Suprapubic skin (tissue), 4 donors: ENCODE measurements at regions not wholly inside any gene's neighbourhood (a gene's known extent, or its start where the extent isn't known, plus 50 kb on each side); places are given as distances from the start of the nearest gene placed in this dataset.
A peak's percentile ranks its signal among the peaks of the same experiment; 100 is the strongest.

Source experiments
- DNase-seq, 2 donors: peaks; one replicate each; pipeline ENCODE4 v3.0.0-alpha.2; 2019; ENCODE audit warnings: low spot score in 2 of 2
- H3K27ac ChIP-seq: fragments of 200-600 bp; sonication (generic); one replicate; pipeline ENCODE4 v1.5.1; 2019
- H3K27me3 ChIP-seq: fragments of 200-600 bp; sonication (generic); one replicate; pipeline ENCODE4 v1.5.1; 2019
- H3K36me3 ChIP-seq: fragments of 200-600 bp; sonication (generic); one replicate; pipeline ENCODE4 v1.5.1; 2019
- H3K4me1 ChIP-seq: fragments of 200-600 bp; sonication (generic); one replicate; pipeline ENCODE4 v1.5.1; 2019
- H3K4me3 ChIP-seq: fragments of 200-600 bp; sonication (generic); one replicate; pipeline ENCODE4 v1.5.1; 2019; ENCODE audit warnings: mild to moderate bottlenecking
- H3K9me3 ChIP-seq: fragments of 200-600 bp; sonication (generic); one replicate; pipeline ENCODE4 v1.5.1; 2019
- EP300 ChIP-seq: sonication (generic); formaldehyde crosslinking; IDR thresholded peaks from one replicate; pipeline ENCODE4 v1.6.1; 2017; ENCODE audit warnings: antibody characterized with exemption
- POLR2A ChIP-seq, 2 donors: fragments of 450-650 bp; IDR thresholded peaks; one replicate each; pipeline ENCODE4 v1.6.1; 2017; ENCODE audit warnings: antibody characterized with exemption in 2 of 2, mild to moderate bottlenecking in 2 of 2, moderate library complexity in 2 of 2
- POLR2AphosphoS5 ChIP-seq, 3 donors: sonication (generic); formaldehyde crosslinking; IDR thresholded peaks; one replicate each; pipeline ENCODE4 v1.6.1; 2017; ENCODE audit warnings: antibody characterized with exemption in 3 of 3
- WGBS: methylation state at CpG from one replicate; pipeline ENCODE4 v1.1.5; 2018; 5-methylcytosine and 5-hydroxymethylcytosine counted together
- TF ChIP-seq, protein P1 (sequence below), 2 donors: fragments of 200-600 bp in 1 of 2; fragments of 450-650 bp in 1 of 2; sonication (generic) in 1 of 2; IDR thresholded peaks; one replicate each; pipeline ENCODE4 v1.5.1; 2016 to 2019; ENCODE audit warnings: antibody characterized with exemption in 2 of 2, mild to moderate bottlenecking in 1 of 2, moderate library complexity in 1 of 2

DNA sequence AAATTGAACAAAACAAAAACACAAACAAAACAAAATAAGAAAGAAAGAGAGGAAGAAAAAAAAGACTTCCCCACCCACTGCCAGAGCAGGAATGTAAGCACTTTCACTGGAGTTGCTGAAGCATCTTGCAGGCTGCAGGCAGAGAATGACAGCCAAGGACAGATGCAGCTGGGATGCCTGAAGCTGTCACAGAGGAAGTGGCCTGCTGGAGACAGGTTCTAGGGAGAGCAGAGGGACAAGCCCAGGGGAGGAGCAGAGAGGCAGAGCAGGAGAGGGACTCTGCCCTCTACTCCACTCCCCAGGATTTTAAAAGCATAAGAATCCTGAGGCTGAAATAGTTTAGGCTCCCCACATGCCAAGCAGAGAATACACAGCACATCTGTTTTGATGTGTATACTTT, 326.2 kb downstream of the TUSC7 start:
- Histone ChIP-seq H3K27ac (peak overlapping the region; percentile 60), H3K27me3 (no peaks in the 10 kb centered on the region), H3K9me3 (no peaks in the 10 kb centered on the region), H3K36me3 (no peaks in the 10 kb centered on the region), H3K4me3 (no peak overlapping the region), H3K4me1 (peaks cover 7% of the 10 kb centered on the region)
- TF ChIP-seq, protein P1, sequence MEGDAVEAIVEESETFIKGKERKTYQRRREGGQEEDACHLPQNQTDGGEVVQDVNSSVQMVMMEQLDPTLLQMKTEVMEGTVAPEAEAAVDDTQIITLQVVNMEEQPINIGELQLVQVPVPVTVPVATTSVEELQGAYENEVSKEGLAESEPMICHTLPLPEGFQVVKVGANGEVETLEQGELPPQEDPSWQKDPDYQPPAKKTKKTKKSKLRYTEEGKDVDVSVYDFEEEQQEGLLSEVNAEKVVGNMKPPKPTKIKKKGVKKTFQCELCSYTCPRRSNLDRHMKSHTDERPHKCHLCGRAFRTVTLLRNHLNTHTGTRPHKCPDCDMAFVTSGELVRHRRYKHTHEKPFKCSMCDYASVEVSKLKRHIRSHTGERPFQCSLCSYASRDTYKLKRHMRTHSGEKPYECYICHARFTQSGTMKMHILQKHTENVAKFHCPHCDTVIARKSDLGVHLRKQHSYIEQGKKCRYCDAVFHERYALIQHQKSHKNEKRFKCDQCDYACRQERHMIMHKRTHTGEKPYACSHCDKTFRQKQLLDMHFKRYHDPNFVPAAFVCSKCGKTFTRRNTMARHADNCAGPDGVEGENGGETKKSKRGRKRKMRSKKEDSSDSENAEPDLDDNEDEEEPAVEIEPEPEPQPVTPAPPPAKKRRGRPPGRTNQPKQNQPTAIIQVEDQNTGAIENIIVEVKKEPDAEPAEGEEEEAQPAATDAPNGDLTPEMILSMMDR (IDR thresholded peaks at IDR 0.05): no peak
- TF ChIP-seq POLR2AphosphoS5 (IDR thresholded peaks at IDR 0.05): no peak
- TF ChIP-seq POLR2A (IDR thresholded peaks at IDR 0.05): no peak
- TF ChIP-seq EP300: no peak
- DNase-seq: no peak

DNA sequence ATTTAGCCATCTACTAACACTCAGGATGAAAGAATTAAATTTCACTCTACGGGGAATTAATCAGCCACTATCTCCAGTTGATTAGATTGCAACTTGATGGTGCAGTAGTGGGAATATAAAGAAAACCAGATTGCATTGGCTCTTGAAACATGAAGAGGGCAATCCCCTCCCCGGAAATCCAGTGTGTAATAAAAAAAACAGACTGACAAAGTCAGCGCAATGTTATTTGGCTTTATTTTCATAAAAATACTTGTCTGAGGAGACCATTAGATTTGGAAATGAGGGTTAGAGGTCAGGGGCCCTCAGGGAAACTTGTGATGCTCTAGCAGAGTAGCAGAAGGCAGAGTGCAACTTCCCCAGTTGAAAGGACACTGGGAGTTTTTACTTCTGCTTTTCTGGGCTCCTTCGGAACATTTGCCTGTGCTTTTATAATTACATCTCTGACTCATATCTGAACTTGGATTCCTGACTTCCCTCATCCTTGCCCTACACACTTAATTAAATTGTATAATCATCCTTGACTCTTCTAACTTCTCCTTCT, 326.8 kb downstream of the TUSC7 start:
- H3K27me3 ChIP-seq: no peaks in the 10 kb centered on the region
- peak overlapping the region; percentile 60 for H3K27ac ChIP-seq
- no peaks in the 10 kb centered on the region for H3K36me3 ChIP-seq
- 33% methylated on average over 4 of the region's 4 CpGs for WGBS
- H3K9me3 ChIP-seq: no peaks in the 10 kb centered on the region
- H3K4me3 ChIP-seq: no peak overlapping the region
- peaks cover 7% of the 10 kb centered on the region for H3K4me1 ChIP-seq
- TF ChIP-seq POLR2AphosphoS5 (IDR thresholded peaks at IDR 0.05): no peak
- no peak for TF ChIP-seq POLR2A (IDR thresholded peaks at IDR 0.05)
- TF ChIP-seq, protein P1 (IDR thresholded peaks at IDR 0.05): no peak
- no peak for TF ChIP-seq EP300
- DNase-seq: no peak

DNA sequence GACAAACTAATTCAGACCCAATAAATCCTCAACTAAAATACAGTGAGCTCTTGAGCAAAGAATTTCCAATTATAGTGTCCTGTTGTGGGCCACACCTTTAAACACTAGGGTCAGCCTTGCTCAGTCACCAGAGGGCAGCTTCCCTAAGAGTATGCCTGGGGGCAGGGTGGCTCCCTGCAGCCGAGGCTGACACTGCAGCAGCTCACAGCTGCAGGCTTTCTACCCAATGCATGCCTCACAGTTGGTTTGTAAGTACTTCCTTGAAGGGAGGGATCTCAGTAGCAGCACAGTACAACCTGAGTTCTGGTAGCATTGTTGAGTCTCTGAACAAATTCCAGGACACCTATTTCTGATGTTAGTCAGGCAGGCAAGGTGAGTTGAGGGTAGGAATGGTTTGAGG, 335.6 kb downstream of the TUSC7 start:
- no peaks in the 10 kb centered on the region for H3K36me3 ChIP-seq
- no peak for TF ChIP-seq POLR2A (IDR thresholded peaks at IDR 0.05)
- TF ChIP-seq, protein P1 (IDR thresholded peaks at IDR 0.05): no peak
- TF ChIP-seq EP300: no peak
- no peak for TF ChIP-seq POLR2AphosphoS5 (IDR thresholded peaks at IDR 0.05)
- WGBS: 11% methylated on average over 1 of the region's 1 CpG
- no peak overlapping the region for H3K4me3 ChIP-seq
- H3K27me3 ChIP-seq: no peaks in the 10 kb centered on the region
- H3K27ac ChIP-seq: no peak overlapping the region
- H3K9me3 ChIP-seq: no peaks in the 10 kb centered on the region
- H3K4me1 ChIP-seq: no peaks in the 10 kb centered on the region
- DNase-seq: no peak

DNA sequence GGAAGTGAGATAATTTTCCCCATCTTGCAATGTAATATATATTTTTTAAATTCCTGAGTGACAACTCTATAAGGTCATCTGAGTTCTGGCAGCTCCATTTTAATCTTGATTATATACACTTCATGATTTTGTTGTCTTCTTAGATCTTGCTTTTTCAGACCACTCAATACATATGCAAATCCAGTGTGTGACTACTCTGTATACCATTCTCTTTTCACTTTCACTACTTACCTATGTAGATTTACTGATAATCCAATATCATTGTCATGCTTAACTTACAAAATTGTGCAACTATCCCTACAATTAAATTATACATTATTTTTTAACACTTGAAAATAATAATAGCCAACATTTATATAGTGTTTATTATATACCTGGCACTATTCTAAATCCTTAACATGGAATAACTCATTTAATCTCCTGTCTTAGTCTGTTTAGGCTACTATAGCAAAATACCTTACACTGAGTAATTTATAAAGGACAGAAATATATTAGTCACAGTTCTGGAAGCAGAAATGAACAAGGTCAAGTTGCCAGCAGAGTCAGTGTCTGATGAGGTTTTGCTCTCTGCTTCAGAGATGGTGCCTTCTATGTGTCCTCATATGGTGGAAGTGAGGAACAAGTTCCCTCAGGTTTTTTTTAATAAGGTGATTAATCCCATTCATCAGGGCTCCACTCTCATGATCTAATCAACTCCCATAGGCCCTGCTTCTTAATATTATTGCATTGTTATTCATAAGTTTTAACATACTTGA, 338.5 kb downstream of the TUSC7 start:
- Histone ChIP-seq H3K4me1 (no peaks in the 10 kb centered on the region), H3K27me3 (no peaks in the 10 kb centered on the region), H3K36me3 (no peaks in the 10 kb centered on the region), H3K27ac (no peak overlapping the region), H3K9me3 (no peaks in the 10 kb centered on the region), H3K4me3 (no peak overlapping the region)
- TF ChIP-seq POLR2A (IDR thresholded peaks at IDR 0.05): no peak
- TF ChIP-seq POLR2AphosphoS5 (IDR thresholded peaks at IDR 0.05): no peak
- no peak for TF ChIP-seq EP300
- TF ChIP-seq, protein P1 (IDR thresholded peaks at IDR 0.05): no peak
- no peak for DNase-seq

DNA sequence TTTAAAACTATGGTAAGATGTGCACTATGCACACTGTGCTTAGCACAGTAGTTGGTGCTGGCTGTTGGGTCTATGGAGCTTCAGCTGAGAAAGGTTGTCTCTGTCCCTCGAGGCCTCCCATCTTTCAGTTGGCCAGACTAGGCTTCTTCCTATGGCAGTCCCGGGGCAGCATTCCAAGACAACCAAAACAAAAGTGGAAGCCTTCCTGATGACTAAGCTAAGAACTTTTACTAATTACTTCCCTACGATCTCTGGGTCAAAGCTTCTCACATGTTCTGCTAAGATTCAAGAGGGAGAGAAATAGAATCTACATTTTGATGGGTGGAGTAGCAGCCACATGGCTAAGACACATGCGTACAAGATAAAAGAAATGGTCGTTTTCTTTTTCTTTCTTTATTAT, 342.8 kb downstream of the TUSC7 start:
- no peak for DNase-seq
- Histone ChIP-seq H3K4me3 (no peak overlapping the region), H3K4me1 (no peaks in the 10 kb centered on the region), H3K27ac (no peak overlapping the region), H3K27me3 (no peaks in the 10 kb centered on the region), H3K36me3 (no peaks in the 10 kb centered on the region), H3K9me3 (no peaks in the 10 kb centered on the region)
- TF ChIP-seq POLR2A (IDR thresholded peaks at IDR 0.05): no peak
- no peak for TF ChIP-seq EP300
- TF ChIP-seq, protein P1 (IDR thresholded peaks at IDR 0.05): no peak
- no peak for TF ChIP-seq POLR2AphosphoS5 (IDR thresholded peaks at IDR 0.05)
- 62% methylated on average over 5 of the region's 5 CpGs for WGBS
